A673 (cell line): ENCODE measurements at regions not wholly inside any gene's neighbourhood (a gene's known extent, or its start where the extent isn't known, plus 50 kb on each side); places are given as distances from the start of the nearest gene placed in this dataset.

Experiments used
- EZH2 ChIP-seq: fragments of 200-600 bp; sonication (generic); IDR thresholded peaks from 2 replicates; pipeline ENCODE4 v1.6.1; 2017; ENCODE audit warnings: borderline replicate concordance, low read depth, mild to moderate bottlenecking, mixed read lengths, antibody characterized with exemption, low read length; ENCODE audit not compliant: poor library complexity, severe bottlenecking
- TF ChIP-seq, protein P1 (sequence below): fragments of 300-800, 200-600 bp; sonication (generic); conservative IDR thresholded peaks from 2 replicates; pipeline ENCODE4 v1.5.1; 2017; ENCODE audit warnings: low read depth, mild to moderate bottlenecking, antibody characterized with exemption, low read length, moderate library complexity, mixed read lengths

DNA sequence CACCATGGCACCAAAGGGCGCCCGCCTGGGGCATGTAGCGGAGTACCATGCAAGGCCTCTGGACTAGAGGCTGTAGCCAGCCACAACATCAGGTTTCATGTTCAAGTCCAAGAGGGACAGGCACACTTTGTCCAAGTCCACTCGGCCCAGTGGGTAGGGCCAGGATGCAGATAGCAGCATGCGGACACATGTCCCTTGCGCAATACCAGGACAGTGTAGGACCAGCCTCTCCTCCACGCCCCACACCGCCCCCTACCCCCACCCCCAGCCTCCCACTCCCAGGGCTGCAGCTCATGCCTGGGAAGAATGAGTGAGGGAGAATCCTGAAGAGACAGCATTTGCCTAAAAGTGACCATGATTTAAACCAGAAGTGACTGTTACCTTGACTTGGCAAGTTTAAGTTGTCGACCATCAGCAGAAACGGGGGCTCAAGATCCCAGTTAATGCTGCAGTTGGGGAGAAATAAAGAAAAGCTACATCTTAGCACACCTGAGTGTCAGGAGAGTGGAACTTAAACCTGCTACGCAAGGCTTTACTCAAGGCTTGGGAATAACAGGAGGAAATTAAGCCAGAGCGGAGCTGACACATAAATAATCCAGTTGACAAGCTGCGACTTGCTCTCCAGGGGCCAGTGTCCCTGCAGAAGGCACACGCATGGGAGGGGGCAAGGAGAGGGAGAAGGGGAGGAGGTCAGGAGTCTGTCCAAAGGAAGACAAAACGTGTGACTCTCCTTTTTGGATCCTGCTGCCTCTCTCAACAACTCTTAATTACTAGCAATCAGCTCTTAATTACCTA, 221.7 kb downstream of the BCOR start:
- TF ChIP-seq, protein P1, sequence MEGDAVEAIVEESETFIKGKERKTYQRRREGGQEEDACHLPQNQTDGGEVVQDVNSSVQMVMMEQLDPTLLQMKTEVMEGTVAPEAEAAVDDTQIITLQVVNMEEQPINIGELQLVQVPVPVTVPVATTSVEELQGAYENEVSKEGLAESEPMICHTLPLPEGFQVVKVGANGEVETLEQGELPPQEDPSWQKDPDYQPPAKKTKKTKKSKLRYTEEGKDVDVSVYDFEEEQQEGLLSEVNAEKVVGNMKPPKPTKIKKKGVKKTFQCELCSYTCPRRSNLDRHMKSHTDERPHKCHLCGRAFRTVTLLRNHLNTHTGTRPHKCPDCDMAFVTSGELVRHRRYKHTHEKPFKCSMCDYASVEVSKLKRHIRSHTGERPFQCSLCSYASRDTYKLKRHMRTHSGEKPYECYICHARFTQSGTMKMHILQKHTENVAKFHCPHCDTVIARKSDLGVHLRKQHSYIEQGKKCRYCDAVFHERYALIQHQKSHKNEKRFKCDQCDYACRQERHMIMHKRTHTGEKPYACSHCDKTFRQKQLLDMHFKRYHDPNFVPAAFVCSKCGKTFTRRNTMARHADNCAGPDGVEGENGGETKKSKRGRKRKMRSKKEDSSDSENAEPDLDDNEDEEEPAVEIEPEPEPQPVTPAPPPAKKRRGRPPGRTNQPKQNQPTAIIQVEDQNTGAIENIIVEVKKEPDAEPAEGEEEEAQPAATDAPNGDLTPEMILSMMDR = no peak
- no peak for TF ChIP-seq EZH2
